Activated CD4-positive, alpha-beta T cell treated with anti-CD3 and anti-CD28 coated beads, Interleukin-2, amount 10 ng/mL, durations not matched to agents 7 days and 5 days (primary cell): ENCODE measurements at regions not wholly inside any gene's neighbourhood (a gene's known extent, or its start where the extent isn't known, plus 50 kb on each side); places are given as distances from the start of the nearest gene placed in this dataset.
"Not testable (repeated sequence)": the region's sequence is repeated elsewhere in the genome, so short reads cannot be mapped to it uniquely, and the experiment has no call there.

Experiments used
- CTCF ChIA-PET: fragments of 350-600 bp; sonication (Branson Sonifier 250); formaldehyde crosslinking; loops from one replicate; lab custom pipeline; 2021; ENCODE audit warnings: antibody characterized with exemption; lab: Charles Lee
- POLR2A ChIA-PET: fragments of 350-600 bp; sonication (Branson Sonifier 250); formaldehyde crosslinking; loops from one replicate; lab custom pipeline; 2021; ENCODE audit warnings: antibody characterized with exemption; lab: Charles Lee
- DNase-seq: peaks from one replicate; pipeline ENCODE4 v3.0.0-alpha.2; 2020
- H3K27ac Mint-ChIP-seq: one replicate; pipeline ENCODE4 v1.8.0; 2021; ENCODE audit warnings: mild to moderate bottlenecking, moderate library complexity, mixed read lengths
- H3K27me3 Mint-ChIP-seq: one replicate; pipeline ENCODE4 v1.8.0; 2021; ENCODE audit warnings: mixed read lengths
- H3K36me3 Mint-ChIP-seq: one replicate; pipeline ENCODE4 v1.8.0; 2021; ENCODE audit warnings: low read depth, mixed read lengths
- H3K4me1 Mint-ChIP-seq: one replicate; pipeline ENCODE4 v1.8.0; 2021; ENCODE audit warnings: mixed read lengths
- H3K4me3 Mint-ChIP-seq: one replicate; pipeline ENCODE4 v1.8.0; 2021; ENCODE audit warnings: mild to moderate bottlenecking, moderate library complexity, mixed read lengths
- H3K9me3 Mint-ChIP-seq: one replicate; pipeline ENCODE4 v1.8.0; 2021; ENCODE audit warnings: mixed read lengths

- Mint-ChIP-seq H3K36me3 (no peaks in the 10 kb centered on the region), H3K4me3 (no peak overlapping the region), H3K4me1 (no peaks in the 10 kb centered on the region), H3K27ac (no peak overlapping the region), H3K9me3 (no peaks in the 10 kb centered on the region), H3K27me3 (no peaks in the 10 kb centered on the region)
- CTCF ChIA-PET: no interaction called here
- POLR2A ChIA-PET: no interaction called here
- no peak for DNase-seq
These were observed 313.0 kb upstream of the COL8A1 start for GRCh38 chr3:99325402-99325801.

- CTCF ChIA-PET: no interaction called here
- POLR2A ChIA-PET: no interaction called here
- Mint-ChIP-seq H3K27ac (no peak overlapping the region), H3K4me3 (no peak overlapping the region), H3K4me1 (no peaks in the 10 kb centered on the region), H3K27me3 (no peaks in the 10 kb centered on the region), H3K9me3 (no peaks in the 10 kb centered on the region), H3K36me3 (no peaks in the 10 kb centered on the region)
- DNase-seq: no peak
These were observed 313.7 kb upstream of the COL8A1 start for GRCh38 chr3:99324636-99325203.

- Mint-ChIP-seq H3K4me1 (no peaks in the 10 kb centered on the region), H3K36me3 (no peaks in the 10 kb centered on the region), H3K4me3 (no peak overlapping the region), H3K27ac (no peak overlapping the region), H3K9me3 (no peaks in the 10 kb centered on the region), H3K27me3 (no peaks in the 10 kb centered on the region)
- ChIA-PET POLR2A (no interaction called here), CTCF (no interaction called here)
- no peak for DNase-seq
These were observed 314.5 kb upstream of the COL8A1 start for GRCh38 chr3:99323940-99324339.

GRCh38 chr3:99322551-99322950, 315.8 kb upstream of the COL8A1 start:
- H3K4me3 Mint-ChIP-seq: no peak overlapping the region
- H3K27me3 Mint-ChIP-seq: no peaks in the 10 kb centered on the region
- ChIA-PET POLR2A (no interaction called here), CTCF (no interaction called here)
- H3K9me3 Mint-ChIP-seq: no peaks in the 10 kb centered on the region
- no peak overlapping the region for H3K27ac Mint-ChIP-seq
- no peaks in the 10 kb centered on the region for H3K4me1 Mint-ChIP-seq
- no peaks in the 10 kb centered on the region for H3K36me3 Mint-ChIP-seq
- DNase-seq: no peak

GRCh38 chr3:99321261-99321660, 317.1 kb upstream of the COL8A1 start:
- no peak overlapping the region for H3K4me3 Mint-ChIP-seq
- ChIA-PET POLR2A (no interaction called here), CTCF (no interaction called here)
- no peaks in the 10 kb centered on the region for H3K9me3 Mint-ChIP-seq
- no peaks in the 10 kb centered on the region for H3K27me3 Mint-ChIP-seq
- no peaks in the 10 kb centered on the region for H3K4me1 Mint-ChIP-seq
- no peak for DNase-seq
- no peaks in the 10 kb centered on the region for H3K36me3 Mint-ChIP-seq
- no peak overlapping the region for H3K27ac Mint-ChIP-seq

GRCh38 chr3:99319961-99320360, 318.4 kb upstream of the COL8A1 start:
- Mint-ChIP-seq H3K4me1 (no peaks in the 10 kb centered on the region), H3K27me3 (no peaks in the 10 kb centered on the region), H3K36me3 (no peaks in the 10 kb centered on the region), H3K9me3 (peaks cover 2% of the 10 kb centered on the region), H3K27ac (no peak overlapping the region), H3K4me3 (no peak overlapping the region)
- POLR2A ChIA-PET: no interaction called here
- DNase-seq: no peak
- CTCF ChIA-PET: no interaction called here

- Mint-ChIP-seq H3K4me1 (no peaks in the 10 kb centered on the region), H3K27ac (no peak overlapping the region), H3K36me3 (no peaks in the 10 kb centered on the region), H3K4me3 (no peak overlapping the region), H3K27me3 (no peaks in the 10 kb centered on the region), H3K9me3 (peaks cover 2% of the 10 kb centered on the region)
- CTCF ChIA-PET: no interaction called here
- DNase-seq: no peak
- POLR2A ChIA-PET: no interaction called here
These were observed 318.9 kb upstream of the COL8A1 start for GRCh38 chr3:99319450-99319849.

GRCh38 chr3:99317201-99317600, 321.2 kb upstream of the COL8A1 start:
- Mint-ChIP-seq H3K9me3 (peaks cover 2% of the 10 kb centered on the region), H3K27ac (no peak overlapping the region), H3K4me3 (no peak overlapping the region), H3K27me3 (no peaks in the 10 kb centered on the region), H3K4me1 (no peaks in the 10 kb centered on the region), H3K36me3 (no peaks in the 10 kb centered on the region)
- no peak for DNase-seq
- ChIA-PET POLR2A (no interaction called here), CTCF (no interaction called here)

- ChIA-PET CTCF (interaction anchor here (0.7 kb wide), 1 partner anchor 380 kb away, joined by 3 read pairs; no protein-coding TSS in a partner anchor), POLR2A (no interaction called here)
- DNase-seq: no peak
- no peaks in the 10 kb centered on the region for H3K27me3 Mint-ChIP-seq
- no peaks in the 10 kb centered on the region for H3K36me3 Mint-ChIP-seq
- no peaks in the 10 kb centered on the region for H3K4me1 Mint-ChIP-seq
- H3K9me3 Mint-ChIP-seq: peaks cover 5% of the 10 kb centered on the region
- H3K27ac Mint-ChIP-seq: no peak overlapping the region
- H3K4me3 Mint-ChIP-seq: no peak overlapping the region
These were observed 322.5 kb upstream of the COL8A1 start for GRCh38 chr3:99315896-99316295.

GRCh38 chr3:99313485-99313884, 324.9 kb upstream of the COL8A1 start:
- Mint-ChIP-seq H3K9me3 (peaks cover 16% of the 10 kb centered on the region), H3K27ac (no peak overlapping the region), H3K36me3 (no peaks in the 10 kb centered on the region), H3K27me3 (no peaks in the 10 kb centered on the region), H3K4me3 (no peak overlapping the region), H3K4me1 (no peaks in the 10 kb centered on the region)
- DNase-seq: no peak
- ChIA-PET CTCF (no interaction called here), POLR2A (no interaction called here)

GRCh38 chr3:99298661-99299060, 339.7 kb upstream of the COL8A1 start:
- ChIA-PET CTCF (no interaction called here), POLR2A (no interaction called here)
- no peak for DNase-seq
- Mint-ChIP-seq H3K27ac (no peak overlapping the region), H3K36me3 (no peaks in the 10 kb centered on the region), H3K4me3 (no peak overlapping the region), H3K4me1 (no peaks in the 10 kb centered on the region), H3K9me3 (peaks cover 2% of the 10 kb centered on the region), H3K27me3 (no peaks in the 10 kb centered on the region)

- ChIA-PET POLR2A (no interaction called here), CTCF (no interaction called here)
- Mint-ChIP-seq H3K27ac (no peak overlapping the region), H3K36me3 (no peaks in the 10 kb centered on the region), H3K9me3 (no peaks in the 10 kb centered on the region), H3K4me3 (no peak overlapping the region), H3K4me1 (no peaks in the 10 kb centered on the region), H3K27me3 (no peaks in the 10 kb centered on the region)
- no peak for DNase-seq
These were observed 342.6 kb upstream of the COL8A1 start for GRCh38 chr3:99295836-99296235.

- H3K4me3 Mint-ChIP-seq, CTCF ChIA-PET, H3K27ac Mint-ChIP-seq, DNase-seq, H3K36me3 Mint-ChIP-seq, H3K27me3 Mint-ChIP-seq, H3K9me3 Mint-ChIP-seq, POLR2A ChIA-PET, H3K4me1 Mint-ChIP-seq: not testable (repeated sequence)
These were observed 344.3 kb upstream of the COL8A1 start for GRCh38 chr3:99294092-99294491.

GRCh38 chr3:99287876-99288275, 350.5 kb upstream of the COL8A1 start:
- H3K9me3 Mint-ChIP-seq: no peaks in the 10 kb centered on the region
- H3K4me3 Mint-ChIP-seq: no peak overlapping the region
- no peaks in the 10 kb centered on the region for H3K36me3 Mint-ChIP-seq
- ChIA-PET POLR2A (no interaction called here), CTCF (no interaction called here)
- H3K27ac Mint-ChIP-seq: no peak overlapping the region
- no peaks in the 10 kb centered on the region for H3K4me1 Mint-ChIP-seq
- no peaks in the 10 kb centered on the region for H3K27me3 Mint-ChIP-seq
- DNase-seq: no peak
